K562 (cell line): ENCODE measurements at regions not wholly inside any gene's neighbourhood (a gene's known extent, or its start where the extent isn't known, plus 50 kb on each side); places are given as distances from the start of the nearest gene placed in this dataset.

Experiments
- BRD9 ChIP-seq: fragments of 450-650 bp; IDR thresholded peaks from 2 replicates; pipeline ENCODE4 v1.6.1; 2018; ENCODE audit warnings: low read depth; ENCODE audit not compliant: partially characterized antibody
- DNMT1 ChIP-seq: fragments of 450-650 bp; IDR thresholded peaks from 2 replicates; pipeline ENCODE4 v1.6.1; 2016; ENCODE audit warnings: antibody characterized with exemption, mild to moderate bottlenecking
- MCM7 ChIP-seq, 2 experiments: fragments of 450-650 bp; IDR thresholded peaks; 2 replicates each; pipeline ENCODE4 v1.6.1; 2016 to 2018
- MGA ChIP-seq: fragments of 450-650 bp; IDR thresholded peaks from 2 replicates; pipeline ENCODE4 v1.6.1; 2016; ENCODE audit warnings: mild to moderate bottlenecking, moderate library complexity
- MNT ChIP-seq, 2 experiments: fragments of 450-650 bp; conservative IDR thresholded peaks; 2 replicates each; pipeline ENCODE4 v1.6.1; 2017; ENCODE audit warnings: mild to moderate bottlenecking in 2 of 2, moderate library complexity in 2 of 2
- NFYB ChIP-seq: IDR thresholded peaks from 2 replicates; pipeline ENCODE4 v1.6.1; 2011; ENCODE audit warnings: mild to moderate bottlenecking, moderate library complexity; ENCODE audit not compliant: insufficient read length; ENCODE audit errors: extremely low read depth
- PYGO2 ChIP-seq: fragments of 450-650 bp; IDR thresholded peaks from 2 replicates; pipeline ENCODE4 v1.6.1; 2016; ENCODE audit warnings: mild to moderate bottlenecking, missing genetic modification characterization, moderate library complexity, missing compliant biosample characterization
- RBBP5 ChIP-seq: fragments of 200-600 bp; sonication (generic); IDR thresholded peaks from 2 replicates; pipeline ENCODE4 v1.6.1; 2012; ENCODE audit warnings: borderline replicate concordance, mild to moderate bottlenecking, low read length, control low read depth, inconsistent platforms; ENCODE audit not compliant: insufficient read depth, poor library complexity, severe bottlenecking
- RFX7 ChIP-seq: fragments of 250-450 bp; sonication (Bioruptor Pico); IDR thresholded peaks from 2 replicates; pipeline ENCODE4 v1.5.1; 2021; ENCODE audit warnings: mild to moderate bottlenecking
- TBP ChIP-seq: optimal IDR thresholded peaks from 2 replicates; pipeline ENCODE3; 2011; ENCODE audit warnings: low read depth, low read length, improper control_type of control experiment
- ZNF184 ChIP-seq: sonication (generic); formaldehyde crosslinking; IDR thresholded peaks from 2 replicates; pipeline ENCODE4 v1.5.0; 2020; ENCODE audit warnings: missing genetic modification reagents

- TF ChIP-seq MGA = peak; percentile 49
- TF ChIP-seq MCM7 (IDR thresholded peaks at IDR 0.05) = no peak
- 0 out of 2 replicates have a peak, but pooled peaks have one; percentile 5 for TF ChIP-seq PYGO2 (tag)
- peak; percentile 53 for TF ChIP-seq NFYB
- TF ChIP-seq BRD9 = no peak
- TF ChIP-seq DNMT1 = no peak
- no peak for TF ChIP-seq RFX7 (CRISPR knock-in tag)
- peak in 1 of 2 experiments; percentile 50; a peak in 2 of 4 replicates for TF ChIP-seq MNT (conservative IDR thresholded peaks at IDR 0.05)
- no peak for TF ChIP-seq RBBP5
- no peak for TF ChIP-seq TBP
- TF ChIP-seq ZNF184 (CRISPR knock-in tag) = no peak
Observed at GRCh38 chr6:16002332-16003196, 126.3 kb upstream of the MYLIP start (continued).
